NCI-H1694 (cell line): ENCODE measurements at regions not wholly inside any gene's neighbourhood (a gene's known extent, or its start where the extent isn't known, plus 50 kb on each side); places are given as distances from the start of the nearest gene placed in this dataset.
"Not testable (repeated sequence)": the region's sequence is repeated elsewhere in the genome, so short reads cannot be mapped to it uniquely, and the experiment has no call there.

Experiments used
- DNase-seq: peaks from one replicate; lab custom pipeline; 2025; lab: John Stamatoyannopoulos, UW

GRCh38 chr7:8314566-8314965, 52.6 kb upstream of the ICA1 start:
- no peak for DNase-seq

DNA sequence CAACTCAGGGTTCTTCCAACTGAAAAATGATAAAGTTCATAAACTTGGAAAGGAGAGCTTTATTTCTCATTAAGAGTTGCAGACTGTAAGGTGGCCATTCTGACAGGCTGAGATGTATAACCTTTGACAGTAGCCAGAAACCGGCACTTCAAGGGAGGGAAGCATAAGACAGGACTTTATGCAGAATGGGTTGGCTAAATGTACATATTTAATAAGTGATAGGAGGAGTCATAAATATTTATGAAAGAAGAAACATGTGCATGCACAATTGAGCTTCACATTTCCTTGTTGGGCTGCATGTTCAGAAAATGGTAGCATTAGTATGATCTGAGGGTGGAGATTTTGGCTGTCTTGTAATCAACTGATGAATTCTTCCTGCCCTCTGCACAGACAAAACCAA, 57.1 kb upstream of the ICA1 start:
- DNase-seq = no peak

- DNase-seq = no peak
Measured at GRCh38 chr7:8320174-8320573, 58.2 kb upstream of the ICA1 start.

DNA sequence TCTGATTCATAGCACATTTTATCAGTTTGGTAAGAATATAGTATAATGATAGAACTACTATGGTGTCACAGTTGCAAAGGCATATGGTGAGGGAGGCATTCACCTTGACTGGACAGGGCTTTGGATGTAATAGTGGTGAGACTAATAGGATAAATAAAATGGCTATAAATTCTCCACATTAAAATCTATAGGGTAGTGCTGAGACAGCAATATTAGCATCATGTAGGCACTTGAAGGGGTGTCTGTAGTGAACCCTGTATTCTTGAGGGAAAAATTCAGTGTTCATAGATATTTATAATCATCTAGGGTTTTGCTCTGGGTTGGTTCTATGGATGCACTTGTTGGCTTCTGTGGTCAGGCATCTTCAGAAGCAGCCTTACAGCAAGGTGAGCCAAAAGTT, 59.3 kb upstream of the ICA1 start:
- no peak for DNase-seq

DNA sequence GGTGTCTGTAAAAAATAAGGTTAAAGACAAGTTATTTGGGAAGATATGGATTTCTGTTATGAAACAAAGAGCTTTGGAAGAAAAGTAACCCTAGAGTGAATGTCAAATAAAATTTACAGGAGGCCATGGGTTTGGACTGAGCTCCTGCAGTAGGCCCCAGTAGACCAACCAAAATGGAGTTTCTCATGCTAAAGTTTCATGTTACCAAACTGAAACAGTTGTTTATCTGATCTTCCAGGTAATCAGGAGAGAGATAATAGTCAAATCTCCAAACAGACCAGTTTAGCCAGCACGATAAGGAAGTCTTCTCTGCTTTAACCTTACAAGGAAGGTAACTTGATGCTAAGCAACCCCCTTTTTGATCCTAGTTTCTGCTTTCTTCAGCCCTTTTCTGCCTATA, 60.7 kb upstream of the ICA1 start:
- DNase-seq = no peak

GRCh38 chr7:8325067-8325466, 63.1 kb upstream of the ICA1 start:
- no peak for DNase-seq

- no peak for DNase-seq
Measured at GRCh38 chr7:8327199-8327598, 65.2 kb upstream of the ICA1 start.

DNA sequence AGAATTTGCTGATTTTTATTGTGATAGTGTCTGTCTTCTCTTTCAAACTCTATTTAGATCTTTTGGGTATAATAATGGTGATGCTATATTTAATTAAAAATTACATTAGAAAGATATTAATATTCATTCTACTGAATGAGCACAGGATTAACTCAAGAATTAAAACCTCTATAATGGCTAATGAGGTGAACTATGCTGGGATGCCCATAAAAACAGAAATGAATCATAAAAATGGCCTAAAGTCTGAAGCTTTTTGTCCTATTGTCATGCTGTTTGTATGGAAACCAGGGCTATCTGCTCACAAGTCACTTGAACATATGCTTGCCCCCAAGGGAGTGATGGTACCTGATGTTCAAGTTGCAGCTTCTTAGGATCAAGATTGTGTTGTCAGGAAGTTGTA, 76.2 kb upstream of the ICA1 start:
- no peak for DNase-seq

DNA sequence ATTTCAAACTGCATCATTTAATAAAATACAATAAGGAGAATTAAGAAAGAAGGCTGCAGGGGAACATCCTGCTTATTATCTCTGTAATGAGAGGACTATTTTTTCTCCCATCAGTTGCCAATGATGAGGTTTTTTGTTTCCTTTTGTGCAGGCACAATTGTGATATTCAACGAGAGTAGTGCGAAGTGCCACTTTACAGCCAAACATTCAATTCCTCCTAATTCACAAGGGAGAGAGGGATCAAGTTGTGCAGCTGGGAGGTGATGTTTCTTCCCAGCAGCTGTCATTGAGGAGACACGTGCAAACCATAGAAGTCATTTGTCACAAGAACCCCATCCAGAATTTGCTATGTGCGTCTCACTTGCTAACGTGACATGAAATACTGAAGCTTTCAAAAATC, 81.6 kb upstream of the ICA1 start:
- DNase-seq = no peak

GRCh38 chr7:8347395-8347794, 85.4 kb upstream of the ICA1 start:
- DNase-seq = not testable (repeated sequence)

DNA sequence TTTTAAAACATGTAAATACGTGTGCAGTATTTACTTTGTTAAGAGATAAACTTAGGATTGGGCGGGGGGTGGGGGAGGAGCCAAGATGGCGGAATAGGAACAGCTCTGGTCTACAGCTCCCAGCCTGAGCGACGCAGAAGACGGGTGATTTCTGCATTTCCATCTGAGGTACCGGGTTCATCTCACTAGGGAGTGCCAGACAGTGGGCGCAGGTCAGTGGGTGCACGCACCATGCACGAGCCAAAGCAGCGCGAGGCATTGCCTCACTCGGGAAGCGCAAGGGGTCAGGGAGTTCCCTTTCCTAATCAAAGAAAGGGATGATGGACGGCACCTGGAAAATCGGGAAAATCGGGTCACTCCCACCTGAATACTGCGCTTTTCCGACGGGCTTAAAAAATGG, 81.8 kb upstream of the NXPH1 start:
- not testable (repeated sequence) for DNase-seq

DNA sequence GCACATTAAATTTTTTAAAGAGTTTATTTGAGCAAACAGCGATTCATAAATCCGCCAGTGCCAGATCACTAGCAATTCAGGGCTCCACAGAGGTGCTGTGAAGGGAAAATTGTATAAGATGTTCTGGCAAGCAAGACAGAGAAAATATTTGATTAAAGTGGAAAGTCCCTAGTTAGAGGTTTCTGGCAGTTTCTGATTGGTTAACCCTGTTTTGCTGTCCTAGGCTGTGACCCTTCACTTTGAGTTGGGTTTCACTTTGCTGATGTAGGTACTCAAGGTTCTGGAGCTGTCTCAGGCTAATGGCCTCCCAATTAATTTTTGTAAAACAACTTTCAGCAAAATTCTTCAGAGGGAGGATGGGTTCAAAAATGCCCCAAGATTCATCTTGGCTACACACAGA, 79.4 kb upstream of the NXPH1 start:
- DNase-seq = no peak

DNA sequence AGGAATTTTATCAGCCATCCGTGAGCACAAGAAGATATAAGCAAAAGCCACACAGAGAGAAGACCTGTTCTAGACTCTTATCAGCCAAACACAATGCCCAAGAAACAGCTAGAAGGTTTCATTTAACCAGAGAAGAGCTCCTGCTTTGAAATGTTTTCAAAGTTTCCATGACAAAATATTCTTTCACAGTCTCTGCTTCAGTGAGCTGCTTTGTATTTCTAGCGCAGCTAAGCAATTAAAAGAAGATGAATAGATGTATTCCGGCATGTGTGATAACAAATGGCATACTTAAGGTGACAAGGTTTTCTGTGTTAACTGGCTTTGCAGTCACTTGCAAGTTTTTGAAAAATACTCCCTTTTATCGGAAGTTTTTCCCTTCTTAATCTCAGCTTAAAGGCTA, 78.9 kb upstream of the NXPH1 start:
- DNase-seq = no peak

DNA sequence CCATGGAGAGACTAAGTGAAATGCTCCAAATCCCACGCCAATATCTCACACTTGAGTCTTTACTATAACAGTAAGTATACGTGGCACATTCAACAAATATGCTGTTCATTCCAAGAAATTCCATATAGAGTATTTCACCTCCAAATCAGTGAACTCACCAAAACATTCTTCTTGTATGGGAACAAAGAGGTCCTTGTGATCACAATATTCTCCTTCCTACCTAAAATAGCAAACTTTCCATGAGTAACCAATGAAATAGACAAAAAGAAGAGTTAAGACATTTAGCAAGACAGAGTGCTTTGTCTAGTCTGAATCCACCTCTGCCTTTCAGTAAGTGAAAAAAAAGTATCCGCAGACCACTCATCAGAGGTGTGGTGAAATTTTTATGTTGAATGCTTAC, 77.3 kb upstream of the NXPH1 start:
- no peak for DNase-seq

- no peak for DNase-seq
Measured at GRCh38 chr7:8357536-8357935, 75.9 kb upstream of the NXPH1 start.

- no peak for DNase-seq
Measured at GRCh38 chr7:8360564-8361153, 72.8 kb upstream of the NXPH1 start.

DNA sequence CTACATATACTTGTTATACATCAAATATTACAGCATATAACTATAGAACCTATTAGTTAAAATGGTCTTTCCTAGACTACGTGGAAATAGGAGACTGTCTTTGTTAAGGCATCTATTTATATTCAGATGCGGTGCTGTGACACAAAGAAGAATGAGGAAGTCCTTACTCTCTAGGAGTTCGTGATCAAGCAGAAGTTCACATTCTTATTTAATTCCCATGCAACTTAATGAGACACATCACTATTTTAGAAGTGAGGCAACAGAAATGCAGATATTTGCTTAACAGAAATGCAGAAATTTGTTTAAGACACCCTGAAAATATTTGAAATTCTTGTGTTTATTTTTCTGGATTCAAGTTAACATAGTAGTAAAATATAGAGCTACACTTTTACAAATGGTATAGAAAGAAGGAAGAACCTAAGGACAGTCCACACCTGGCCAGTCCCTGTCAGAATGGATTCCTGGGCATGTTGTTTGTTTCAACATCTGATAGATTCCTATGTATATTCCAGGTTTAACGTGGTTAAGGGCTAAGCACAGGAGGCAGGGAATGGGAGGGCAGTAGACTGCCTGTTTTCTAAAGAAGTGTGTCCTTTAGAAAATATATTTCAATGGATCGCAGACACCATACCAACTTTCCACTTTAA, 70.6 kb upstream of the NXPH1 start:
- no peak for DNase-seq

DNA sequence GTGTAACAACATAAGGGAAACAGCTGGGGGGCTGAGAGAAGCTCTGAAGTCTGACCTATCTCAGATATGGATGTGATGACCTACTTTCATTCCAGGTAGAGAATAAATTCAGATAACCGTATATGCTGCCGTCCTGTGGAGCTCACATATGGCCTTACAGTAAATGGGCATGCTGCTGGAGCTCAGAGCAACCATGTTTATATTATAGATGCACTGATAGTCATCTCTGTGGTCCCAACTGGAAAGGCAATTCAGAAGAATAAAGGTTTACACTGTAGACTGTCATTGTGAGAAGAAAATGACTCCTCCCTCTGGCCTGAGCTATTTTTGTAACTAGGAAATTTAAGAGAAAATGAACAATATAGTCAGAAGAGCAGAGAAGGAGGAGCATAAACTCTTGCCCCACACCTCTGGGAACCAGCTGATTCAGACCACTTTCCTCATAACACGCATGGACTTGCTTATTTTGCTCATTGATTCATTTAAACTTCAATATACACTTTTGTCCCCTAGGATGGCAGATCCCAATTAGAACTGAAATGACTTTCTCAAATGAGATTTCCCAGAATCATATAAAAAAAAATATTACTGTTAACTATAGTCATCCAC, 69.9 kb upstream of the NXPH1 start:
- no peak for DNase-seq

DNA sequence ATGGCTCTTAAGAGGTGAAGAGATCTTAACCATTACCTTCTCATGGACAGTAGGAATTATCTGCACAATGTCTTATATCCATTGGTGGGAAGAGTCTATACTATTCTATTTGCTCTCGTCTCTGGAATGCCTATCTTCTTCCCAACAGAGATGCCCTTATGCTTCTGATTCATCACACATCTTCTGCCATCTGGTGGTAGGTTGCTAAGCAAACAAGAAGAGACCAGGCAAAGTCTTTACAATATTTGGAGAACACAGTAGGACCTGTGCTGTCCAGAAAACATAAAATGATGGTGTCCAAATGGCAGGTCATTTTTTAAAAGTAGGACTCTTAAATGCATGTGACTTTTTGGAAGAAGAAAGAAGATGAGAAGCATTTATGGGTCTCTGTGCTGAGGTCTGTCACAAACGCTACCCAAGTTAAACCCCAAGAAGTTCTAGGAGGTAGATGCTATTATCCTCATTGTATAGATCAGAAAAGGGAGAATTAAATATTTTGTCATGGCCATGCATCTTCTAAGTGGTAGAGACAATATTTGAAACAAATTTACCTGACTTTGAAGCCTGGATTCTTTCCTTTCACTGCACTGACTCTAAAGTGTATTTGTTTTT, 67.8 kb upstream of the NXPH1 start:
- peak; percentile 47 for DNase-seq

GRCh38 chr7:8368007-8368406, 65.4 kb upstream of the NXPH1 start:
- DNase-seq = not testable (repeated sequence)

- DNase-seq = no peak
Measured at GRCh38 chr7:8371742-8372141, 61.7 kb upstream of the NXPH1 start.

GRCh38 chr7:8373851-8374250, 59.6 kb upstream of the NXPH1 start:
- no peak for DNase-seq

- peak; percentile 46 for DNase-seq
Measured at GRCh38 chr7:8378349-8379019, 54.9 kb upstream of the NXPH1 start.
